H9 (cell line): ENCODE measurements at regions not wholly inside any gene's neighbourhood (a gene's known extent, or its start where the extent isn't known, plus 50 kb on each side); places are given as distances from the start of the nearest gene placed in this dataset.

Experiments used
- DNase-seq: peaks from one replicate; pipeline ENCODE4 v3.0.0-alpha.2; 2017
- H2AFZ ChIP-seq: one replicate; pipeline ENCODE4 v1.6.1; 2013; ENCODE audit warnings: mild to moderate bottlenecking, low read length, control low read depth, moderate library complexity
- H2AK5ac ChIP-seq: 2 replicates; pipeline ENCODE4 v1.6.1; 2013; ENCODE audit warnings: low read length, control low read depth, mixed read lengths; ENCODE audit not compliant: insufficient read length
- H2BK120ac ChIP-seq: one replicate; pipeline ENCODE4 v1.6.1; 2013; ENCODE audit warnings: low read depth, mild to moderate bottlenecking, low read length, control low read depth, inconsistent platforms; ENCODE audit not compliant: poor library complexity, severe bottlenecking
- H2BK12ac ChIP-seq: 2 replicates; pipeline ENCODE4 v1.6.1; 2013; ENCODE audit warnings: low read length, control low read depth, mixed read lengths, low read depth; ENCODE audit not compliant: insufficient read length
- H2BK15ac ChIP-seq: 2 replicates; pipeline ENCODE4 v1.6.1; 2013; ENCODE audit warnings: low read depth, low read length, control low read depth
- H2BK20ac ChIP-seq: one replicate; pipeline ENCODE4 v1.6.1; 2013; ENCODE audit warnings: low read depth, mild to moderate bottlenecking, low read length, control low read depth, inconsistent platforms; ENCODE audit not compliant: poor library complexity, severe bottlenecking
- H2BK5ac ChIP-seq: 2 replicates; pipeline ENCODE4 v1.6.1; 2013; ENCODE audit warnings: low read length, control low read depth, mixed read lengths; ENCODE audit not compliant: insufficient read length
- H3K14ac ChIP-seq: 2 replicates; pipeline ENCODE4 v1.6.1; 2013; ENCODE audit warnings: low read length, control low read depth; ENCODE audit not compliant: insufficient read depth
- H3K18ac ChIP-seq: 2 replicates; pipeline ENCODE4 v1.6.1; 2013; ENCODE audit warnings: low read depth, mild to moderate bottlenecking, mixed read lengths, low read length, control low read depth; ENCODE audit not compliant: insufficient read length
- H3K23ac ChIP-seq: 2 replicates; pipeline ENCODE4 v1.6.1; 2013; ENCODE audit warnings: low read length, control low read depth, mixed read lengths, low read depth; ENCODE audit not compliant: insufficient read length
- H3K23me2 ChIP-seq: 2 replicates; pipeline ENCODE4 v1.6.1; 2013; ENCODE audit warnings: low read depth, mild to moderate bottlenecking, mixed read lengths, low read length, control low read depth; ENCODE audit not compliant: insufficient read length, poor library complexity, severe bottlenecking
- H3K27ac ChIP-seq: 2 replicates; pipeline ENCODE4 v1.5.1; 2013; ENCODE audit warnings: low read length, control low read depth, mixed read lengths, low read depth; ENCODE audit not compliant: insufficient read length
- H3K27me3 ChIP-seq: 2 replicates; pipeline ENCODE4 v1.6.1; 2013; ENCODE audit warnings: low read length, control low read depth, inconsistent platforms; ENCODE audit not compliant: insufficient read depth
- H3K4ac ChIP-seq: 2 replicates; pipeline ENCODE4 v1.6.1; 2013; ENCODE audit warnings: low read depth, mild to moderate bottlenecking, control low read depth, inconsistent platforms, low read length, moderate library complexity
- H3K4me1 ChIP-seq: 2 replicates; pipeline ENCODE4 v1.6.1; 2013; ENCODE audit warnings: low read length, control low read depth, inconsistent platforms; ENCODE audit not compliant: insufficient read depth
- H3K4me2 ChIP-seq: 2 replicates; pipeline ENCODE4 v1.6.1; 2013; ENCODE audit warnings: low read length, control low read depth, mixed read lengths; ENCODE audit not compliant: insufficient read length, insufficient read depth
- H3K56ac ChIP-seq: 2 replicates; pipeline ENCODE4 v1.6.1; 2013; ENCODE audit warnings: low read depth, mild to moderate bottlenecking, mixed read lengths, low read length, control low read depth; ENCODE audit not compliant: insufficient read length
- H3K79me1 ChIP-seq: 2 replicates; pipeline ENCODE4 v1.6.1; 2013; ENCODE audit warnings: low read depth, mild to moderate bottlenecking, moderate library complexity, low read length, control low read depth, inconsistent platforms; ENCODE audit not compliant: insufficient read depth, poor library complexity, severe bottlenecking
- H3K79me2 ChIP-seq: 2 replicates; pipeline ENCODE4 v1.6.1; 2013; ENCODE audit warnings: low read length, control low read depth, inconsistent platforms; ENCODE audit not compliant: insufficient read depth
- H3K9ac ChIP-seq: 2 replicates; pipeline ENCODE4 v1.6.1; 2013; ENCODE audit warnings: low read length, control low read depth, mixed read lengths; ENCODE audit not compliant: insufficient read length; ENCODE audit errors: extremely low read depth
- H3K9me3 ChIP-seq: one replicate; pipeline ENCODE4 v1.6.1; 2013; ENCODE audit warnings: low read depth, low read length, inconsistent platforms; ENCODE audit not compliant: control insufficient read depth
- H3T11ph ChIP-seq: one replicate; pipeline ENCODE4 v1.6.1; 2013; ENCODE audit warnings: mild to moderate bottlenecking, low read length, control low read depth, inconsistent platforms
- H4K20me1 ChIP-seq: one replicate; pipeline ENCODE4 v1.6.1; 2013; ENCODE audit not compliant: control insufficient read depth, insufficient read length, insufficient read depth
- H4K5ac ChIP-seq: 2 replicates; pipeline ENCODE4 v1.6.1; 2013; ENCODE audit warnings: low read depth, mild to moderate bottlenecking, mixed read lengths, low read length, control low read depth; ENCODE audit not compliant: insufficient read length
- H4K8ac ChIP-seq: replicated peaks from 2 replicates; pipeline ENCODE4 v1.6.1; 2013; ENCODE audit warnings: low read length, control low read depth, mixed read lengths, low read depth; ENCODE audit not compliant: insufficient read length
- H4K91ac ChIP-seq: 2 replicates; pipeline ENCODE4 v1.6.1; 2013; ENCODE audit warnings: low read depth, mild to moderate bottlenecking, moderate library complexity, mixed read lengths, low read length, control low read depth; ENCODE audit not compliant: insufficient read length
- H3K27ac Mint-ChIP-seq, 3 experiments: 2 replicates in 2 of 3; 3 replicates in 1 of 3; pipeline ENCODE4 v1.8.0; 2020 to 2021; ENCODE audit warnings: mixed read lengths in 3 of 3, mild to moderate bottlenecking in 1 of 3, moderate library complexity in 1 of 3
- H3K27me3 Mint-ChIP-seq: 2 replicates; pipeline ENCODE4 v1.8.0; 2021; ENCODE audit warnings: low read depth, mild to moderate bottlenecking, moderate library complexity, mixed read lengths
- H3K36me3 Mint-ChIP-seq, 3 experiments: 2 replicates in 2 of 3; 3 replicates in 1 of 3; pipeline ENCODE4 v1.8.0; 2020 to 2021; ENCODE audit warnings: low read depth in 3 of 3, mixed read lengths in 3 of 3; ENCODE audit not compliant: insufficient read depth in 1 of 3
- H3K4me1 Mint-ChIP-seq, 2 experiments: 2 replicates each; pipeline ENCODE4 v1.8.0; 2020; ENCODE audit warnings: mixed read lengths in 2 of 2
- H3K4me3 Mint-ChIP-seq, 2 experiments: 2 replicates in 1 of 2; 3 replicates in 1 of 2; pipeline ENCODE4 v1.8.0; 2020 to 2021; ENCODE audit warnings: mild to moderate bottlenecking in 2 of 2, mixed read lengths in 2 of 2, moderate library complexity in 1 of 2
- H3K9me3 Mint-ChIP-seq, 2 experiments: 2 replicates in 1 of 2; 3 replicates in 1 of 2; pipeline ENCODE4 v1.8.0; 2020; ENCODE audit warnings: mild to moderate bottlenecking in 2 of 2, mixed read lengths in 2 of 2, moderate library complexity in 1 of 2
- CTCF ChIP-seq: fragments of 200-600 bp; sonication (generic); conservative IDR thresholded peaks from 3 replicates; pipeline ENCODE4 v1.8.0; 2021; ENCODE audit warnings: antibody characterized with exemption, mild to moderate bottlenecking
- WGBS: extraction: QIAGEN DNeasy Blood & Tissue Kit; methylation state at CpG from one replicate; pipeline ENCODE4 v1.1.7; 2013; ENCODE audit warnings: missing lambda C conversion rate, low lambda C conversion rate, mixed read lengths; ENCODE audit not compliant: insufficient read length; ENCODE audit errors: extremely low coverage; 5-methylcytosine and 5-hydroxymethylcytosine counted together

GRCh38 chrX:2581296-2581695 lies 80.5 kb upstream of the DHRSX start:
- Histone ChIP-seq H2BK12ac (no peak overlapping the region), H3K79me1 (no peaks in the 10 kb centered on the region), H3K9ac (no peak overlapping the region), H3K79me2 (no peaks in the 10 kb centered on the region), H3K56ac (no peak overlapping the region), H3K4me1 (peaks cover 8% of the 10 kb centered on the region; the same call in 1 of the 2 replicates), H2BK5ac (no peak overlapping the region), H4K20me1 (no peaks in the 10 kb centered on the region), H3K27me3 (peaks cover 27% of the 10 kb centered on the region), H2BK120ac (no peak overlapping the region), H3K4ac (no peak overlapping the region), H3K27ac (no peak overlapping the region), H3K4me2 (no peak overlapping the region), H3K14ac (no peak overlapping the region), H3K23me2 (peaks cover 17% of the 10 kb centered on the region), H4K91ac (no peak overlapping the region), H4K8ac (no peak overlapping the region), H3K23ac (no peak overlapping the region), H2BK20ac (no peak overlapping the region), H2AFZ (no peak overlapping the region), H3K18ac (no peak overlapping the region), H2AK5ac (no peak overlapping the region), H4K5ac (no peak overlapping the region), H2BK15ac (no peak overlapping the region), H3K9me3 (no peaks in the 10 kb centered on the region), H3T11ph (no peak overlapping the region)
- TF ChIP-seq CTCF, result no peak
- H3K9me3 Mint-ChIP-seq, result no peaks in the 10 kb centered on the region
- H3K27me3 Mint-ChIP-seq, result peaks cover 50% of the 10 kb centered on the region
- no CpG with 5 or more reads among the region's 4 CpGs for WGBS
- DNase-seq, result no peak
- no peaks in the 10 kb centered on the region for H3K36me3 Mint-ChIP-seq
- no peak overlapping the region for H3K4me3 Mint-ChIP-seq
- H3K4me1 Mint-ChIP-seq, result peaks cover 44 to 51% of the 10 kb centered on the region in 2 experiments
- H3K27ac Mint-ChIP-seq, result no peak overlapping the region
